ENCODE measurements at regions not wholly inside any gene's neighbourhood (a gene's known extent, or its start where the extent isn't known, plus 50 kb on each side); places are given as distances from the start of the nearest gene placed in this dataset.

DNA sequence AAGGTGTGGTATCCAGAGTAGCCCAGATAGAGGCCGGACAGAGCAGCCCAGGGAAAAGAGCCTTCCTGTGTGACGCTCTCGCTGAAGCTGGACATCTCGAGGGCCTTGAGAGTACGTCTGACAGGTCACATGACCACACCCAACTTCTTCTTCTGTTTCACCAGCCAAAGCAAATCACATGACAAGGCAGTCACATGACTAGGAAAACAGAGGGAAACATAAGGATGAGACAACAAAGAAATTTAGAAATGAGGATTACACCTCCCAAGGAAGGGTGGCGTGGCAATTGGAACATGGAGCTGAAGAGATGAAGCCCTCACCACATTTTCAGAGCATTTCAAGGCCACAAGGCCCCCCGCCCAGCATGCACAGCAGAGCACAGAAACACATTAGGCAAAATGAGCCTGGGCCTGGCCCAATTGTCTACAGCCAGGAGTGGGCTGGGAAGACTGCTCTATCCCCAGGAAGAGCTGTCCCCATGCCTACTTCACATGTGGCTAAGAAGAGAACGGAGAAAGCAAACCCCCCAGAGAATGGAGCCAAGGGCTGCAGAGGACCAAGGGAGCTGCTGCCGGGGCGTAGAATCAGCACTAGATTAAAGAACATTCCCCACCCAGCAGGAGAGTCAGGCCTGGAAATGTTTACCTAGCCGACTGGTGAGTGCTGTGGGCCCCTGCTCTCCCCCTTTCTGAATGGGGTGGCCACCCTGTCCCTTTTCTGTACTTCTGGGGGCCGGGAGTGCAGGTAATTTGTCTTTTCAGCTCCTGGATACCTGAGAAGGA lies 305.1 kb downstream of the NPHP4 start:
- Histone ChIP-seq H3K36me3 (ENCODE audit: control insufficient read depth in 4 of 4, insufficient read depth in 3 of 4, low read depth in 1 of 4, low read length in 3 of 4) (no peaks in the 10 kb centered on the region), H3K4me3 (ENCODE audit: low read depth in 1 of 3, low read length in 3 of 3) (no peak overlapping the region), H3K9me3 (ENCODE audit: control insufficient read depth in 4 of 4, low read length in 3 of 4) (no peaks in the 10 kb centered on the region), H3K27me3 (ENCODE audit: control insufficient read depth in 4 of 4, insufficient read depth in 4 of 4, low read length in 3 of 4) (no peaks in the 10 kb centered on the region), H3K9ac (ENCODE audit: low read depth in 1 of 2, low read length in 2 of 2) (no peak overlapping the region), H3K27ac (ENCODE audit: low read depth in 1 of 2, low read length in 2 of 2) (no peak overlapping the region), H3K4me1 (ENCODE audit: control insufficient read depth in 4 of 4, insufficient read depth in 4 of 4, low read length in 3 of 4) (no peaks in the 10 kb centered on the region)
- 77% methylated on average over 12 of the region's 12 CpGs for WGBS
- TF ChIP-seq HNF4G (IDR thresholded peaks at IDR 0.05): no peak
- no peak for TF ChIP-seq MAX (IDR thresholded peaks at IDR 0.05)
- no peak for DNase-seq (ENCODE audit: low spot score)

DNA sequence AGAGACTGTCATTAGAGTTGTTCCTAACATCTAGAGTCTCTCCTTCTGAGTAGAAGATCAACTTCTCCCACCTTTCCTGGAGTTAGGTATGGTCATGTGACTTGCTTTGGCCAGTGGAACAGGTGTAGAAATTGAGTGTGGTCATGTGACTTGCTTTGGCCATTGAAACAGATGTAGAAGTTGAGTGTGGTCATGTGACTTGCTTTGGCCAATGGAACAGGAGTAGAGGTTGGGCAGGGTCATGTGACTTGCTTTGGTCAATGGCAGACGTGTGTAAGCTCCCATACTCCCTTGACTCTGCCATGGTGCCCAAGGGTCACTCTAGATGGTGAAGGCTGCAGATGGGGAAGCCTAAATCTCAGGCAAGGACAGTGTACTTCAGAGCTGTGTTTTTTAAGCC lies 306.0 kb downstream of the NPHP4 start:
- no peak overlapping the region for H3K4me3 ChIP-seq (ENCODE audit: low read depth in 1 of 3, low read length in 3 of 3)
- H3K4me1 ChIP-seq (ENCODE audit: control insufficient read depth in 4 of 4, insufficient read depth in 4 of 4, low read length in 3 of 4): no peaks in the 10 kb centered on the region
- no peak overlapping the region for H3K27ac ChIP-seq (ENCODE audit: low read depth in 1 of 2, low read length in 2 of 2)
- H3K9me3 ChIP-seq (ENCODE audit: control insufficient read depth in 4 of 4, low read length in 3 of 4): no peaks in the 10 kb centered on the region
- no peak overlapping the region for H3K9ac ChIP-seq (ENCODE audit: low read depth in 1 of 2, low read length in 2 of 2)
- TF ChIP-seq, protein P1, sequence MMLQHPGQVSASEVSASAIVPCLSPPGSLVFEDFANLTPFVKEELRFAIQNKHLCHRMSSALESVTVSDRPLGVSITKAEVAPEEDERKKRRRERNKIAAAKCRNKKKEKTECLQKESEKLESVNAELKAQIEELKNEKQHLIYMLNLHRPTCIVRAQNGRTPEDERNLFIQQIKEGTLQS (IDR thresholded peaks at IDR 0.05): no peak
- no peak for TF ChIP-seq CTCF (IDR thresholded peaks at IDR 0.05; ENCODE audit: low read depth, low read length, missing input control)
- no peak for TF ChIP-seq TAF1 (conservative IDR thresholded peaks at IDR 0.05)
- no peak for TF ChIP-seq MAX (IDR thresholded peaks at IDR 0.05)
- TF ChIP-seq YY1 (IDR thresholded peaks at IDR 0.05): no peak
- TF ChIP-seq, protein P2, sequence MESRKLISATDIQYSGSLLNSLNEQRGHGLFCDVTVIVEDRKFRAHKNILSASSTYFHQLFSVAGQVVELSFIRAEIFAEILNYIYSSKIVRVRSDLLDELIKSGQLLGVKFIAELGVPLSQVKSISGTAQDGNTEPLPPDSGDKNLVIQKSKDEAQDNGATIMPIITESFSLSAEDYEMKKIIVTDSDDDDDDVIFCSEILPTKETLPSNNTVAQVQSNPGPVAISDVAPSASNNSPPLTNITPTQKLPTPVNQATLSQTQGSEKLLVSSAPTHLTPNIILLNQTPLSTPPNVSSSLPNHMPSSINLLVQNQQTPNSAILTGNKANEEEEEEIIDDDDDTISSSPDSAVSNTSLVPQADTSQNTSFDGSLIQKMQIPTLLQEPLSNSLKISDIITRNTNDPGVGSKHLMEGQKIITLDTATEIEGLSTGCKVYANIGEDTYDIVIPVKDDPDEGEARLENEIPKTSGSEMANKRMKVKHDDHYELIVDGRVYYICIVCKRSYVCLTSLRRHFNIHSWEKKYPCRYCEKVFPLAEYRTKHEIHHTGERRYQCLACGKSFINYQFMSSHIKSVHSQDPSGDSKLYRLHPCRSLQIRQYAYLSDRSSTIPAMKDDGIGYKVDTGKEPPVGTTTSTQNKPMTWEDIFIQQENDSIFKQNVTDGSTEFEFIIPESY (IDR thresholded peaks at IDR 0.05): no peak
- TF ChIP-seq, protein P3, sequence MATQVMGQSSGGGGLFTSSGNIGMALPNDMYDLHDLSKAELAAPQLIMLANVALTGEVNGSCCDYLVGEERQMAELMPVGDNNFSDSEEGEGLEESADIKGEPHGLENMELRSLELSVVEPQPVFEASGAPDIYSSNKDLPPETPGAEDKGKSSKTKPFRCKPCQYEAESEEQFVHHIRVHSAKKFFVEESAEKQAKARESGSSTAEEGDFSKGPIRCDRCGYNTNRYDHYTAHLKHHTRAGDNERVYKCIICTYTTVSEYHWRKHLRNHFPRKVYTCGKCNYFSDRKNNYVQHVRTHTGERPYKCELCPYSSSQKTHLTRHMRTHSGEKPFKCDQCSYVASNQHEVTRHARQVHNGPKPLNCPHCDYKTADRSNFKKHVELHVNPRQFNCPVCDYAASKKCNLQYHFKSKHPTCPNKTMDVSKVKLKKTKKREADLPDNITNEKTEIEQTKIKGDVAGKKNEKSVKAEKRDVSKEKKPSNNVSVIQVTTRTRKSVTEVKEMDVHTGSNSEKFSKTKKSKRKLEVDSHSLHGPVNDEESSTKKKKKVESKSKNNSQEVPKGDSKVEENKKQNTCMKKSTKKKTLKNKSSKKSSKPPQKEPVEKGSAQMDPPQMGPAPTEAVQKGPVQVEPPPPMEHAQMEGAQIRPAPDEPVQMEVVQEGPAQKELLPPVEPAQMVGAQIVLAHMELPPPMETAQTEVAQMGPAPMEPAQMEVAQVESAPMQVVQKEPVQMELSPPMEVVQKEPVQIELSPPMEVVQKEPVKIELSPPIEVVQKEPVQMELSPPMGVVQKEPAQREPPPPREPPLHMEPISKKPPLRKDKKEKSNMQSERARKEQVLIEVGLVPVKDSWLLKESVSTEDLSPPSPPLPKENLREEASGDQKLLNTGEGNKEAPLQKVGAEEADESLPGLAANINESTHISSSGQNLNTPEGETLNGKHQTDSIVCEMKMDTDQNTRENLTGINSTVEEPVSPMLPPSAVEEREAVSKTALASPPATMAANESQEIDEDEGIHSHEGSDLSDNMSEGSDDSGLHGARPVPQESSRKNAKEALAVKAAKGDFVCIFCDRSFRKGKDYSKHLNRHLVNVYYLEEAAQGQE (IDR thresholded peaks at IDR 0.05): no peak
- TF ChIP-seq GABPA (IDR thresholded peaks at IDR 0.05 in 1 of 2, conservative IDR thresholded peaks at IDR 0.05 in 1 of 2): no peak
- no peak for TF ChIP-seq RAD21 (IDR thresholded peaks at IDR 0.05)
- TF ChIP-seq JUND (IDR thresholded peaks at IDR 0.05): no peak
- no peak for TF ChIP-seq SP1 (IDR thresholded peaks at IDR 0.05)
- no peak for TF ChIP-seq RXRA (IDR thresholded peaks at IDR 0.05)
- TF ChIP-seq FOXA1 (IDR thresholded peaks at IDR 0.05): no peak
- no peak for TF ChIP-seq HNF4A (conservative IDR thresholded peaks at IDR 0.05)
- no peak for TF ChIP-seq NR2F2 (IDR thresholded peaks at IDR 0.05)
- no peak for TF ChIP-seq EGR1 (IDR thresholded peaks at IDR 0.05; ENCODE audit: low read depth in 2 of 2)
- no peak for TF ChIP-seq FOXA2 (IDR thresholded peaks at IDR 0.05)
- TF ChIP-seq HNF4G (IDR thresholded peaks at IDR 0.05): no peak
- H3K36me3 ChIP-seq (ENCODE audit: control insufficient read depth in 4 of 4, insufficient read depth in 3 of 4, low read depth in 1 of 4, low read length in 3 of 4): no peaks in the 10 kb centered on the region
- H3K27me3 ChIP-seq (ENCODE audit: control insufficient read depth in 4 of 4, insufficient read depth in 4 of 4, low read length in 3 of 4): no peaks in the 10 kb centered on the region
- WGBS: 70% methylated on average over 1 of the region's 1 CpG
- no peak for DNase-seq (ENCODE audit: low spot score)
